ENCODE measurements at regions not wholly inside any gene's neighbourhood (a gene's known extent, or its start where the extent isn't known, plus 50 kb on each side); places are given as distances from the start of the nearest gene placed in this dataset.

DNA sequence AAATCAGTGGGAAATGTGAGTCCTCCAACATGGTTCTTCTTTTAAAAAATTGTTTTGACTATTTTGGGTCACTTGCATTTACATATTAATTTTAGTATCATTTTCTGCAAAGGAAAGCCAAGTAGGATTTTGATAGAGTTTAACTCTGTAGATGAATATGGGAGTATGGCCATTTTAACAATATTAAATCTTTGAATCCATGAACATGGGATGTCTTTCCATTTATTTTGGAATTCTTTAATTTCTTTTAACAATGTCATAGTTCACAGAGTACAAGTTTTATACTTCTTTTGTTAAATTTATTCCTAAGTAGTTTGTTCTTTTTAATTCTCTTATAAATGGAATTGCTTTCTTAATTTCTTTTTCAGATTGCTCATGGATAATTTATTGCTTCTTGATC, 56.5 kb upstream of the ARMC2 start:
- Histone ChIP-seq H3K79me2 (replicated peaks; ENCODE audit: insufficient read depth, low read length) (no peaks in the 10 kb centered on the region), H3K9ac (ENCODE audit: low read length) (no peak overlapping the region), H3K36me3 (ENCODE audit: insufficient read depth, low read length) (no peaks in the 10 kb centered on the region), H4K20me1 (ENCODE audit: insufficient read depth) (no peaks in the 10 kb centered on the region), H3K4me3 (ENCODE audit: low read length) (no peak overlapping the region), H3F3A (ENCODE audit: insufficient read depth, low read length, poor library complexity, severe bottlenecking) (no peaks in the 10 kb centered on the region), H3K27me3 (ENCODE audit: insufficient read depth, low read depth, low read length) (no peaks in the 10 kb centered on the region), H3K4me2 (ENCODE audit: low read length) (no peak overlapping the region), H3K27ac (ENCODE audit: low read length) (no peak overlapping the region), H2AFZ (ENCODE audit: low read depth, low read length) (no peak overlapping the region), H3K9me2 (ENCODE audit: insufficient read depth, low read length) (no peaks in the 10 kb centered on the region), H3K9me3 (ENCODE audit: low read length) (peaks cover 4% of the 10 kb centered on the region)
- TF ChIP-seq POLR2AphosphoS5 (IDR thresholded peaks at IDR 0.05): no peak
- no peak for TF ChIP-seq CTCF (IDR thresholded peaks at IDR 0.05; ENCODE audit: poor library complexity, severe bottlenecking)
- TF ChIP-seq MXI1 (conservative IDR thresholded peaks at IDR 0.05; ENCODE audit: poor library complexity, severe bottlenecking): no peak
- no peak for TF ChIP-seq TAF1 (IDR thresholded peaks at IDR 0.05; ENCODE audit: low read depth)
- no peak for TF ChIP-seq EP300 (conservative IDR thresholded peaks at IDR 0.05; ENCODE audit: poor library complexity, severe bottlenecking)
- no peak for TF ChIP-seq REST (IDR thresholded peaks at IDR 0.05; ENCODE audit: borderline replicate concordance)
- no peak for TF ChIP-seq EZH2 (IDR thresholded peaks at IDR 0.05; ENCODE audit: borderline replicate concordance, insufficient read depth, low read length, poor library complexity, severe bottlenecking)
- TF ChIP-seq RAD21 (conservative IDR thresholded peaks at IDR 0.05): no peak

DNA sequence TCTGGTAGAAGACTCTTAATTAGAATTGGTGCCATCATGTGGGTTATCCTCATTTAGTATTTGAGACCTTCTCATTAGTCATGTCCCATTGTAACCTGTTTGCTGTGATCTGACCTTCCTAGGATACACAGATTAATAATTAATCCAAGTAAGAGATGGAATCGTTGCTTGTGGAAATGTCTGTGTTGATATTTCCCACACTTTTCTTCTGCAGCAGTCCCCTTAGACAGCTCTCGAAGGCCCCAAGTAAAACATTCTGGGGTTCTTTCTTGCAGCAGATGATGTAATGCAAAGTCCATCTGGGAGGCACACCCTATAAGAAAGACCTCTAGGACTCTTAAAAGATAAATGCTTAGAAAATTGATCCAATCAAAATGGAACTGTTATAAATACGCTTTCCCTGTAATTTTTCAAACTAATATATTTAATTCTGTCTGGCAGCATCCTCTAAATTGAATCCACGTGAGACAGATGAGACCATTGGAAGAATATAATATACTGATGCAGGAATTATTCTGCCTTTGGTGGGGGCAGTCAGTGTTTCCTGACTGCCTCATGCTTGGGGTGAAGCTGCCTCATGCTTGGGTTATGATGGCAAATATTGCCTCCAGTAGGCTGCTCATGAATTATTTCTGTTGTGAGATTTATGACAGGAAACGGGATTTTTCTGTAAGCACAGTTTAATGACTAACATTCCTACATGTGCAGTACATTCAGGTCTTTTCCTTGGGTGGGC, 54.5 kb upstream of the ARMC2 start:
- Histone ChIP-seq H3K4me2 (ENCODE audit: low read length) (no peak overlapping the region), H3K36me3 (ENCODE audit: insufficient read depth, low read length) (no peaks in the 10 kb centered on the region), H3F3A (ENCODE audit: insufficient read depth, low read length, poor library complexity, severe bottlenecking) (no peaks in the 10 kb centered on the region), H3K9ac (ENCODE audit: low read length) (no peak overlapping the region), H3K4me3 (ENCODE audit: low read length) (no peak overlapping the region), H3K9me3 (ENCODE audit: low read length) (no peaks in the 10 kb centered on the region), H2AFZ (ENCODE audit: low read depth, low read length) (no peak overlapping the region), H3K79me2 (replicated peaks; ENCODE audit: insufficient read depth, low read length) (no peaks in the 10 kb centered on the region), H3K27ac (ENCODE audit: low read length) (no peak overlapping the region), H3K27me3 (ENCODE audit: insufficient read depth, low read depth, low read length) (no peaks in the 10 kb centered on the region), H4K20me1 (ENCODE audit: insufficient read depth) (no peaks in the 10 kb centered on the region), H3K9me2 (ENCODE audit: insufficient read depth, low read length) (no peaks in the 10 kb centered on the region)
- TF ChIP-seq EP300 (conservative IDR thresholded peaks at IDR 0.05; ENCODE audit: poor library complexity, severe bottlenecking) (no peak), SMC3 (conservative IDR thresholded peaks at IDR 0.05; ENCODE audit: poor library complexity) (no peak), REST (IDR thresholded peaks at IDR 0.05; ENCODE audit: borderline replicate concordance) (no peak), CTCF (IDR thresholded peaks at IDR 0.05; ENCODE audit: poor library complexity, severe bottlenecking) (no peak), RAD21 (conservative IDR thresholded peaks at IDR 0.05) (no peak), EZH2 (IDR thresholded peaks at IDR 0.05; ENCODE audit: borderline replicate concordance, insufficient read depth, low read length, poor library complexity, severe bottlenecking) (no peak), POLR2AphosphoS5 (IDR thresholded peaks at IDR 0.05) (no peak), TAF1 (IDR thresholded peaks at IDR 0.05; ENCODE audit: low read depth) (no peak), MXI1 (conservative IDR thresholded peaks at IDR 0.05; ENCODE audit: poor library complexity, severe bottlenecking) (no peak)

All from neural cell (in vitro differentiated cells).